NT2/D1 (cell line): ENCODE measurements at regions not wholly inside any gene's neighbourhood (a gene's known extent, or its start where the extent isn't known, plus 50 kb on each side); places are given as distances from the start of the nearest gene placed in this dataset.

Experiments
- DNase-seq: peaks from one replicate; pipeline ENCODE4 v3.0.0-alpha.2; 2011; ENCODE audit warnings: low read depth, low spot score
- H3K27me3 ChIP-seq: 2 replicates; pipeline ENCODE4 v1.6.0; 2011; ENCODE audit warnings: mild to moderate bottlenecking; ENCODE audit not compliant: insufficient read length, insufficient read depth
- H3K36me3 ChIP-seq: 2 replicates; pipeline ENCODE4 v1.6.1; 2011; ENCODE audit warnings: mild to moderate bottlenecking, low read length, mixed read lengths; ENCODE audit not compliant: insufficient read depth, insufficient read length
- H3K4me1 ChIP-seq: 2 replicates; pipeline ENCODE4 v1.5.1; 2011; ENCODE audit not compliant: insufficient read depth, insufficient read length
- H3K4me3 ChIP-seq: 2 replicates; pipeline ENCODE4 v1.5.1; 2011; ENCODE audit warnings: low read depth; ENCODE audit not compliant: insufficient read length
- H3K9ac ChIP-seq: 2 replicates; pipeline ENCODE4 v1.6.0; 2011; ENCODE audit warnings: low read depth; ENCODE audit not compliant: insufficient read length
- H3K9me3 ChIP-seq: 2 replicates; pipeline ENCODE4 v1.5.1; 2011; ENCODE audit warnings: mild to moderate bottlenecking, low read length; ENCODE audit not compliant: insufficient read depth
- SUZ12 ChIP-seq: IDR thresholded peaks from 2 replicates; pipeline ENCODE4 v1.6.1; 2011; ENCODE audit not compliant: insufficient read length, insufficient read depth; ENCODE audit errors: extremely low read depth
- YY1 ChIP-seq: IDR thresholded peaks from 2 replicates; pipeline ENCODE4 v1.6.1; 2011; ENCODE audit not compliant: insufficient read length, insufficient read depth
- ZNF274 ChIP-seq: IDR thresholded peaks from 2 replicates; pipeline ENCODE4 v1.6.1; 2011; ENCODE audit warnings: mild to moderate bottlenecking, low read depth, low read length

GRCh38 chr7:1317646-1318045 lies 85.0 kb downstream of the UNCX start:
- Histone ChIP-seq H3K4me3 (no peak overlapping the region), H3K36me3 (no peaks in the 10 kb centered on the region), H3K4me1 (peaks cover 16% of the 10 kb centered on the region), H3K9me3 (no peaks in the 10 kb centered on the region), H3K9ac (no peak overlapping the region), H3K27me3 (no peaks in the 10 kb centered on the region)
- TF ChIP-seq ZNF274 (no peak), SUZ12 (no peak), YY1 (no peak)
- DNase-seq = no peak

GRCh38 chr7:1318051-1318450 lies 85.4 kb downstream of the UNCX start:
- Histone ChIP-seq H3K9me3 (no peaks in the 10 kb centered on the region), H3K27me3 (no peaks in the 10 kb centered on the region), H3K4me1 (peaks cover 16% of the 10 kb centered on the region), H3K36me3 (no peaks in the 10 kb centered on the region), H3K4me3 (no peak overlapping the region), H3K9ac (no peak overlapping the region)
- no peak for DNase-seq
- TF ChIP-seq YY1 = no peak
- TF ChIP-seq ZNF274 = no peak
- TF ChIP-seq SUZ12 = no peak

- Histone ChIP-seq H3K9ac (no peak overlapping the region), H3K36me3 (no peaks in the 10 kb centered on the region), H3K27me3 (no peaks in the 10 kb centered on the region), H3K9me3 (no peaks in the 10 kb centered on the region), H3K4me1 (peaks cover 16% of the 10 kb centered on the region), H3K4me3 (no peak overlapping the region)
- TF ChIP-seq SUZ12 = no peak
- TF ChIP-seq YY1 = no peak
- no peak for TF ChIP-seq ZNF274
- DNase-seq = no peak
Measured at GRCh38 chr7:1318661-1319060, 86.0 kb downstream of the UNCX start.

- Histone ChIP-seq H3K36me3 (no peaks in the 10 kb centered on the region), H3K4me3 (no peak overlapping the region), H3K4me1 (peaks cover 13% of the 10 kb centered on the region), H3K9ac (peak overlapping the region; percentile 42), H3K27me3 (no peaks in the 10 kb centered on the region), H3K9me3 (no peaks in the 10 kb centered on the region)
- no peak for DNase-seq
- TF ChIP-seq ZNF274 = no peak
Measured at GRCh38 chr7:1320616-1321240, 88.1 kb downstream of the UNCX start.

GRCh38 chr7:1321411-1322239 lies 89.0 kb downstream of the UNCX start:
- Histone ChIP-seq H3K36me3 (no peaks in the 10 kb centered on the region), H3K9ac (peak overlapping the region; percentile 16), H3K4me1 (peaks cover 18% of the 10 kb centered on the region), H3K27me3 (no peaks in the 10 kb centered on the region), H3K4me3 (no peak overlapping the region), H3K9me3 (no peaks in the 10 kb centered on the region)
- no peak for DNase-seq
- TF ChIP-seq YY1 = no peak
- no peak for TF ChIP-seq ZNF274
- no peak for TF ChIP-seq SUZ12

GRCh38 chr7:1322240-1323110 lies 89.8 kb downstream of the UNCX start:
- no peaks in the 10 kb centered on the region for H3K27me3 ChIP-seq
- H3K36me3 ChIP-seq = no peaks in the 10 kb centered on the region
- H3K4me3 ChIP-seq = no peak overlapping the region
- H3K9ac ChIP-seq = peak overlapping the region; percentile 5
- TF ChIP-seq YY1 (no peak), ZNF274 (no peak), SUZ12 (no peak)
- DNase-seq = no peak
- H3K4me1 ChIP-seq = peaks cover 18% of the 10 kb centered on the region
- H3K9me3 ChIP-seq = no peaks in the 10 kb centered on the region

- TF ChIP-seq ZNF274 = no peak
- no peak for TF ChIP-seq YY1
- no peak for TF ChIP-seq SUZ12
- DNase-seq = no peak
- no peaks in the 10 kb centered on the region for H3K36me3 ChIP-seq
- H3K27me3 ChIP-seq = no peaks in the 10 kb centered on the region
- H3K4me3 ChIP-seq = no peak overlapping the region
- no peak overlapping the region for H3K9ac ChIP-seq
- H3K4me1 ChIP-seq = peaks cover 18% of the 10 kb centered on the region
- no peaks in the 10 kb centered on the region for H3K9me3 ChIP-seq
Measured at GRCh38 chr7:1323178-1324027, 90.7 kb downstream of the UNCX start.
